ENCODE measurements at regions not wholly inside any gene's neighbourhood (a gene's known extent, or its start where the extent isn't known, plus 50 kb on each side); places are given as distances from the start of the nearest gene placed in this dataset.
"Not testable (repeated sequence)": the region's sequence is repeated elsewhere in the genome, so short reads cannot be mapped to it uniquely, and the experiment has no call there.

DNA sequence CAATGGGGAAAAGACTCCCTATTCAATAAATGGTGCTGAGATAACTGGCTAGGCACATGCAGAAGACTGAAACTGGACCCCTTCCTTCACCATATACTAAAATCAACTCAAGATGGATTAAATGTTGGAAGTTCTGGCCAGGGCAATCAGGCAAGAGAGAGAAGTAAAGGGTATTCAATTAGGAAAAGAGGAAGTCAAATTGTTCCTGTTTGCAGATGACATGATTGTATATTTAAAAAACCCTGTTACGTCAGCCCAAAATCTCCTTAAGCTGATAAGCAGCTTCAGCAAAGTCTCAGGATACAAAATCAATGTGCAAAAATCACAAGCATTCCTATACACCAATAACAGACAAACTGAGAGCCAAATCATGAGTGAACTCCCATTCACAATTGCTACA, 1739.4 kb downstream of the PCDH9 start:
- TF ChIP-seq, protein P1, sequence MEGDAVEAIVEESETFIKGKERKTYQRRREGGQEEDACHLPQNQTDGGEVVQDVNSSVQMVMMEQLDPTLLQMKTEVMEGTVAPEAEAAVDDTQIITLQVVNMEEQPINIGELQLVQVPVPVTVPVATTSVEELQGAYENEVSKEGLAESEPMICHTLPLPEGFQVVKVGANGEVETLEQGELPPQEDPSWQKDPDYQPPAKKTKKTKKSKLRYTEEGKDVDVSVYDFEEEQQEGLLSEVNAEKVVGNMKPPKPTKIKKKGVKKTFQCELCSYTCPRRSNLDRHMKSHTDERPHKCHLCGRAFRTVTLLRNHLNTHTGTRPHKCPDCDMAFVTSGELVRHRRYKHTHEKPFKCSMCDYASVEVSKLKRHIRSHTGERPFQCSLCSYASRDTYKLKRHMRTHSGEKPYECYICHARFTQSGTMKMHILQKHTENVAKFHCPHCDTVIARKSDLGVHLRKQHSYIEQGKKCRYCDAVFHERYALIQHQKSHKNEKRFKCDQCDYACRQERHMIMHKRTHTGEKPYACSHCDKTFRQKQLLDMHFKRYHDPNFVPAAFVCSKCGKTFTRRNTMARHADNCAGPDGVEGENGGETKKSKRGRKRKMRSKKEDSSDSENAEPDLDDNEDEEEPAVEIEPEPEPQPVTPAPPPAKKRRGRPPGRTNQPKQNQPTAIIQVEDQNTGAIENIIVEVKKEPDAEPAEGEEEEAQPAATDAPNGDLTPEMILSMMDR (IDR thresholded peaks at IDR 0.05) = not testable (repeated sequence)
- not testable (repeated sequence) for TF ChIP-seq POLR2A, EP300 (IDR thresholded peaks at IDR 0.05)

All from ovary (tissue), 3 donors.